ENCODE measurements at regions not wholly inside any gene's neighbourhood (a gene's known extent, or its start where the extent isn't known, plus 50 kb on each side); places are given as distances from the start of the nearest gene placed in this dataset.

DNA sequence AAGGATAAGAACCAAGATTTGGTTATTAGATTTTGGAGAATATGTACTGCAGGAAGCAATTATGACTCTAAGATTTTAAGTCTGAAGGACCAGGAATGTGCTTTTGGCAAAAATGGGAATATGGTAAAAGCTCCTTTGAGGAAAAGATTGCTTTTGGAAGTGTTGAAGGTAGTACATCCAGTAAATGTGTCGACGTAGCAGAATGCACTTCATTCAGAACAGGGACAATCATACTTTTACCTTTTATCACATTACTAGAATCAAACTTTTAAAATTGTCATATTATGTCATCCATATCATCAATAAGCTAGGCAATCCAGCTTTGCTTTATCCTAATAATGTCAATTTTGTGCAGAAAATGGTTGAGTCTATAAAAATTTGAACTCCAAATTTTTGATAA, 74.3 kb upstream of the MSTN start:
- no peak for TF ChIP-seq ZBTB7A (IDR thresholded peaks at IDR 0.05; ENCODE audit: low read depth)
- no peak for TF ChIP-seq TAF1 (IDR thresholded peaks at IDR 0.05; ENCODE audit: low read depth)
- TF ChIP-seq EP300 (IDR thresholded peaks at IDR 0.05; ENCODE audit: borderline replicate concordance), result no peak
- TF ChIP-seq YY1 (IDR thresholded peaks at IDR 0.05; ENCODE audit: low read depth), result no peak
- TF ChIP-seq RAD21 (IDR thresholded peaks at IDR 0.05; ENCODE audit: low read depth), result no peak
- TF ChIP-seq, protein P1, sequence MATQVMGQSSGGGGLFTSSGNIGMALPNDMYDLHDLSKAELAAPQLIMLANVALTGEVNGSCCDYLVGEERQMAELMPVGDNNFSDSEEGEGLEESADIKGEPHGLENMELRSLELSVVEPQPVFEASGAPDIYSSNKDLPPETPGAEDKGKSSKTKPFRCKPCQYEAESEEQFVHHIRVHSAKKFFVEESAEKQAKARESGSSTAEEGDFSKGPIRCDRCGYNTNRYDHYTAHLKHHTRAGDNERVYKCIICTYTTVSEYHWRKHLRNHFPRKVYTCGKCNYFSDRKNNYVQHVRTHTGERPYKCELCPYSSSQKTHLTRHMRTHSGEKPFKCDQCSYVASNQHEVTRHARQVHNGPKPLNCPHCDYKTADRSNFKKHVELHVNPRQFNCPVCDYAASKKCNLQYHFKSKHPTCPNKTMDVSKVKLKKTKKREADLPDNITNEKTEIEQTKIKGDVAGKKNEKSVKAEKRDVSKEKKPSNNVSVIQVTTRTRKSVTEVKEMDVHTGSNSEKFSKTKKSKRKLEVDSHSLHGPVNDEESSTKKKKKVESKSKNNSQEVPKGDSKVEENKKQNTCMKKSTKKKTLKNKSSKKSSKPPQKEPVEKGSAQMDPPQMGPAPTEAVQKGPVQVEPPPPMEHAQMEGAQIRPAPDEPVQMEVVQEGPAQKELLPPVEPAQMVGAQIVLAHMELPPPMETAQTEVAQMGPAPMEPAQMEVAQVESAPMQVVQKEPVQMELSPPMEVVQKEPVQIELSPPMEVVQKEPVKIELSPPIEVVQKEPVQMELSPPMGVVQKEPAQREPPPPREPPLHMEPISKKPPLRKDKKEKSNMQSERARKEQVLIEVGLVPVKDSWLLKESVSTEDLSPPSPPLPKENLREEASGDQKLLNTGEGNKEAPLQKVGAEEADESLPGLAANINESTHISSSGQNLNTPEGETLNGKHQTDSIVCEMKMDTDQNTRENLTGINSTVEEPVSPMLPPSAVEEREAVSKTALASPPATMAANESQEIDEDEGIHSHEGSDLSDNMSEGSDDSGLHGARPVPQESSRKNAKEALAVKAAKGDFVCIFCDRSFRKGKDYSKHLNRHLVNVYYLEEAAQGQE (IDR thresholded peaks at IDR 0.05; ENCODE audit: low read depth), result no peak
- TF ChIP-seq FOXM1 (IDR thresholded peaks at IDR 0.05; ENCODE audit: borderline replicate concordance, low read depth), result no peak
- no peak for TF ChIP-seq CEBPB (IDR thresholded peaks at IDR 0.05)
- TF ChIP-seq NFIC (IDR thresholded peaks at IDR 0.05), result no peak
- TF ChIP-seq CREB1 (IDR thresholded peaks at IDR 0.05; ENCODE audit: low read depth), result no peak
- no peak for TF ChIP-seq TCF12 (IDR thresholded peaks at IDR 0.05; ENCODE audit: low read depth)
- no peak for TF ChIP-seq MAX (IDR thresholded peaks at IDR 0.05)
- TF ChIP-seq TEAD4 (IDR thresholded peaks at IDR 0.05), result no peak
- TF ChIP-seq EGR1 (IDR thresholded peaks at IDR 0.05), result no peak

Data from Ishikawa (cell line).